Heart right ventricle (tissue), 16 donors: ENCODE measurements at regions not wholly inside any gene's neighbourhood (a gene's known extent, or its start where the extent isn't known, plus 50 kb on each side); places are given as distances from the start of the nearest gene placed in this dataset.

Source experiments
- ATAC-seq, 8 donors: fragments of 200-7000 bp; cut with Tn5 transposase; one replicate each; pipeline ENCODE4 v1.9.1; 2020; ENCODE audit warnings: mild to moderate bottlenecking in 8 of 8, moderate library complexity in 8 of 8, moderate number of reproducible peaks in 1 of 8
- DNase-seq, 2 donors: peaks; one replicate each; pipeline ENCODE4 v3.0.0-alpha.2; 2020
- H3K27ac ChIP-seq, 10 donors: fragments of 200-600 bp; sonication (generic) in 2 of 10; one replicate each; pipeline versions ENCODE4 v1.5.0 to v1.8.0; 2020 to 2022; ENCODE audit warnings: mild to moderate bottlenecking in 3 of 10
- H3K27me3 ChIP-seq, 7 donors: fragments of 200-600 bp; one replicate each; pipeline ENCODE4 v1.8.0; 2021 to 2022; ENCODE audit warnings: mild to moderate bottlenecking in 2 of 7
- H3K36me3 ChIP-seq, 9 donors: fragments of 200-600 bp; sonication (generic) in 1 of 9; one replicate each; pipeline versions ENCODE4 v1.5.0 to v1.8.0; 2020 to 2022; ENCODE audit warnings: mild to moderate bottlenecking in 2 of 9
- H3K4me1 ChIP-seq, 9 donors: fragments of 200-600 bp; sonication (generic) in 1 of 9; one replicate each; pipeline versions ENCODE4 v1.5.0 to v1.8.0; 2020 to 2022; ENCODE audit warnings: mild to moderate bottlenecking in 4 of 9
- H3K4me3 ChIP-seq, 10 donors: fragments of 200-600 bp; sonication (generic) in 2 of 10; one replicate each; pipeline versions ENCODE4 v1.5.0 to v1.8.0; 2020 to 2022; ENCODE audit warnings: mild to moderate bottlenecking in 7 of 10, moderate library complexity in 2 of 10
- H3K9me3 ChIP-seq, 11 donors: fragments of 200-600 bp in 10 of 11; sonication (generic) in 2 of 11; one replicate each; pipeline versions ENCODE4 v1.5.0 to v1.8.0; 2013 to 2022; ENCODE audit warnings: mild to moderate bottlenecking in 2 of 11, control low read depth in 1 of 11, moderate library complexity in 1 of 11
- CTCF ChIP-seq, 9 donors: fragments of 200-600 bp; sonication (generic) in 2 of 9; IDR thresholded peaks; one replicate each; pipeline versions ENCODE4 v1.5.0 to v1.8.0; 2021 to 2022; ENCODE audit warnings: antibody characterized with exemption in 9 of 9, mild to moderate bottlenecking in 5 of 9, moderate library complexity in 1 of 9
- WGBS, 2 donors: extraction: QIAGEN DNeasy Blood & Tissue Kit; methylation state at CpG; one replicate each; pipeline ENCODE4 v1.1.7; 2013; ENCODE audit warnings: inconsistent platforms in 1 of 2; 5-methylcytosine and 5-hydroxymethylcytosine counted together
- intact Hi-C, 10 donors: fragments of 100-400 bp; cut with DNase I; formaldehyde crosslinking; loops; one replicate each; pipeline versions ENCODE4 v1.11.1 to v1.14.2; 2022
- donor health status: Arrhythmogenic right ventricular cardiomyopathy.
- donor health status: ischemic (EF 13 %, LVEDD 7.1; RV severe dilation, severe dysfunction).
- donor health status: healthy with polysubstance abuse.
- donor health status: DM: no; HTN: yes; CAD: no.
- donor health status: DM: no; HTN: no; CAD: no.
- donor health status: ischemic (EF 25% LVEDD 6.9; RV normal size, moderate dysfunction).
- donor health status: ischemic (EF 25% LVEDD 5.7; RV mildly dilated, moderate dysfunction).
- donor health status: healthy.
- donor health status: DM: yes; HTN: yes; CAD: no.
- donor health status: Ischemic cardiomyopathy.
- donor health status: ischemic (EF 35%, LVEDD 5.7; RV mildly dilated, moderate dysfunction).
- donor health status: nonischemic (EF 11% LVEDD 7.7; RV severe dilation, severe dysfunction).
- donor health status: DM: yes; HTN: yes; CAD: no.
- donor health status: PGD.
- donor health status: ischemic (EF 29% LVEDD 5.4; RV normal size, mild dysfunction).
- donor health status: nonischemic (EF 23%, LVEDD 6.1; RV moderate dilation, normal function).

- 95 to 96% methylated on average over 4 of the region's 4 CpGs for WGBS, 2 donors
- Histone ChIP-seq H3K36me3 (peaks cover 0 to 16% (median 0%) of the 10 kb centered on the region in 9 donors), H3K4me1 (peaks cover 0 to 40% (median 14%) of the 10 kb centered on the region in 9 donors), H3K9me3 (no peaks in the 10 kb centered on the region), H3K27ac (peak overlapping the region in 1 of 10 donors; percentile 28), H3K4me3 (no peak overlapping the region), H3K27me3 (no peaks in the 10 kb centered on the region)
- ATAC-seq: no peak
- DNase-seq: no peak
- no peak for TF ChIP-seq CTCF (IDR thresholded peaks at IDR 0.05)
- intact Hi-C loops: no loop called here
Measured at GRCh38 chr1:198893763-198894444, 255.1 kb downstream of the PTPRC start.

- intact Hi-C loops: loop anchor here in 2 of 10 donors (5.0 kb wide), 2 partner anchors 34 to 36 kb away; no protein-coding TSS in a partner anchor
- ATAC-seq (peak in 1 of 8 donors; percentile 44), DNase-seq (no peak)
- H3K4me1 ChIP-seq: peaks cover 0 to 46% (median 31%) of the 10 kb centered on the region in 9 donors
- peak overlapping the region in 1 of 10 donors; percentile 27 for H3K27ac ChIP-seq
- TF ChIP-seq CTCF (IDR thresholded peaks at IDR 0.05): no peak
- WGBS, 2 donors: 45 to 61% methylated on average over 3 of the region's 3 CpGs
- H3K36me3 ChIP-seq: peaks cover 0 to 32% (median 0%) of the 10 kb centered on the region in 9 donors
- H3K4me3 ChIP-seq: no peak overlapping the region
- H3K27me3 ChIP-seq: no peaks in the 10 kb centered on the region
- no peaks in the 10 kb centered on the region for H3K9me3 ChIP-seq
Measured at GRCh38 chr1:198901266-198901665, 262.4 kb downstream of the PTPRC start.

- Histone ChIP-seq H3K9me3 (no peaks in the 10 kb centered on the region), H3K36me3 (peaks cover 0 to 23% (median 0%) of the 10 kb centered on the region in 9 donors), H3K27ac (peak overlapping the region in 2 of 10 donors; percentile 11 to 56), H3K4me3 (no peak overlapping the region), H3K4me1 (peaks cover 0 to 44% (median 31%) of the 10 kb centered on the region in 9 donors), H3K27me3 (no peaks in the 10 kb centered on the region)
- ATAC-seq: peak in 4 of 8 donors; percentile 41 to 61 (median 49)
- 67 to 75% methylated on average over 5 of the region's 5 CpGs for WGBS, 2 donors
- peak in 1 of 2 donors; percentile 8 for DNase-seq
- intact Hi-C loops: loop anchor here in 2 of 10 donors (5.0 kb wide), 2 partner anchors 35 kb away; no protein-coding TSS in a partner anchor
- no peak for TF ChIP-seq CTCF (IDR thresholded peaks at IDR 0.05)
Measured at GRCh38 chr1:198902655-198903054, 263.8 kb downstream of the PTPRC start.

GRCh38 chr1:198903203-198903602, 264.4 kb downstream of the PTPRC start:
- no peak for TF ChIP-seq CTCF (IDR thresholded peaks at IDR 0.05)
- H3K27ac ChIP-seq: peak overlapping the region in 4 of 10 donors; percentile 2 to 57 (median 48)
- no peak overlapping the region for H3K4me3 ChIP-seq
- ATAC-seq: no peak
- H3K27me3 ChIP-seq: no peaks in the 10 kb centered on the region
- WGBS, 2 donors: 53 to 73% methylated on average over 3 of the region's 3 CpGs
- peak in 1 of 2 donors; percentile 12 for DNase-seq
- peaks cover 0 to 22% (median 0%) of the 10 kb centered on the region in 9 donors for H3K36me3 ChIP-seq
- intact Hi-C loops: loop anchor here in 2 of 10 donors (5.0 kb wide), 2 partner anchors 34 to 36 kb away; no protein-coding TSS in a partner anchor
- peaks cover 0 to 50% (median 31%) of the 10 kb centered on the region in 9 donors for H3K4me1 ChIP-seq
- H3K9me3 ChIP-seq: no peaks in the 10 kb centered on the region
